SK-N-SH (cell line): ENCODE measurements at regions not wholly inside any gene's neighbourhood (a gene's known extent, or its start where the extent isn't known, plus 50 kb on each side); places are given as distances from the start of the nearest gene placed in this dataset.
A peak's percentile ranks its signal among the peaks of the same experiment; 100 is the strongest.

Experiments
- CTCF ChIA-PET: fragments of 300-600, 350-600 bp; formaldehyde crosslinking; extraction: SDS; loops from one replicate; lab custom pipeline; 2021; lab: Yijun Ruan, JAX
- POLR2A ChIA-PET: fragments of 350-600 bp; sonication (Branson Sonifier 250); formaldehyde crosslinking; extraction: SDS; loops from one replicate; lab custom pipeline; 2020; ENCODE audit warnings: antibody characterized with exemption, inconsistent platforms; lab: Yijun Ruan, JAX
- DNase-seq: peaks from one replicate; pipeline ENCODE4 v3.0.0; 2012
- H2AFZ ChIP-seq: fragments of 200-600 bp; sonication (generic); 2 replicates; pipeline ENCODE4 v1.8.1; 2016; ENCODE audit warnings: antibody characterized with exemption, mild to moderate bottlenecking, low read depth
- H3F3A ChIP-seq: fragments of 200-600 bp; sonication (generic); replicated peaks from 2 replicates; pipeline ENCODE3; 2016; ENCODE audit warnings: antibody characterized with exemption, mild to moderate bottlenecking; ENCODE audit not compliant: insufficient read depth
- H3K27ac ChIP-seq, 2 experiments: fragments of 200-500 bp in 1 of 2; fragments of 200-600 bp in 1 of 2; sonication (Bioruptor generic) in 1 of 2; sonication (generic), shearing (Covaris generic) in 1 of 2; 2 replicates each; pipeline versions ENCODE4 v1.5.1 to v1.6.1; 2014 to 2016; ENCODE audit warnings: low read depth in 2 of 2, inconsistent platforms in 1 of 2, low read length in 1 of 2, mild to moderate bottlenecking in 1 of 2, mixed read lengths in 1 of 2
- H3K27me3 ChIP-seq: fragments of 200-600 bp; sonication (generic), shearing (Covaris generic); 2 replicates; pipeline ENCODE4 v1.6.1; 2016; ENCODE audit warnings: mixed run types; ENCODE audit not compliant: insufficient read depth
- H3K36me3 ChIP-seq, 2 experiments: fragments of 200-500 bp in 1 of 2; fragments of 200-600 bp in 1 of 2; sonication (Bioruptor generic) in 1 of 2; sonication (generic) in 1 of 2; replicated peaks in 1 of 2; 2 replicates each; pipeline versions ENCODE3 to v1.5.1; 2014 to 2016; ENCODE audit warnings: low read length in 1 of 2, mild to moderate bottlenecking in 1 of 2; ENCODE audit not compliant: insufficient read depth in 2 of 2, control insufficient read depth in 1 of 2
- H3K4me1 ChIP-seq, 2 experiments: fragments of 200-500 bp in 1 of 2; fragments of 200-600 bp in 1 of 2; sonication (Bioruptor generic) in 1 of 2; sonication (generic), shearing (Covaris generic) in 1 of 2; 2 replicates each; pipeline versions ENCODE4 v1.5.1 to v1.6.1; 2014 to 2016; ENCODE audit warnings: low read depth in 1 of 2, low read length in 1 of 2, mixed run types in 1 of 2; ENCODE audit not compliant: insufficient read depth in 2 of 2, control insufficient read depth in 1 of 2
- H3K4me2 ChIP-seq: fragments of 200-600 bp; sonication (generic), shearing (Covaris generic); 2 replicates; pipeline ENCODE4 v1.6.1; 2017; ENCODE audit warnings: mixed run types
- H3K4me3 ChIP-seq, 2 experiments: fragments of 200-500 bp in 1 of 2; fragments of 200-600 bp in 1 of 2; sonication (Bioruptor generic) in 1 of 2; sonication (generic), shearing (Covaris generic) in 1 of 2; 2 replicates each; pipeline versions ENCODE4 v1.5.1 to v1.8.1; 2014 to 2016; ENCODE audit warnings: low read depth in 2 of 2, inconsistent platforms in 1 of 2, low read length in 1 of 2, mild to moderate bottlenecking in 1 of 2, mixed read lengths in 1 of 2, moderate library complexity in 1 of 2
- H3K79me2 ChIP-seq: fragments of 200-600 bp; sonication (generic); 2 replicates; pipeline ENCODE4 v1.8.1; 2017; ENCODE audit warnings: mild to moderate bottlenecking; ENCODE audit not compliant: insufficient read depth
- H3K9ac ChIP-seq: fragments of 200-600 bp; sonication (generic); 2 replicates; pipeline ENCODE4 v1.6.1; 2017; ENCODE audit warnings: mixed run types
- H3K9me2 ChIP-seq: fragments of 200-600 bp; sonication (generic); 2 replicates; pipeline ENCODE4 v1.6.1; 2017; ENCODE audit warnings: mixed run types
- H3K9me3 ChIP-seq: fragments of 200-600 bp; sonication (generic); 2 replicates; pipeline ENCODE4 v1.6.1; 2017; ENCODE audit warnings: mixed run types, mild to moderate bottlenecking, moderate library complexity
- H4K20me1 ChIP-seq: fragments of 200-600 bp; sonication (generic); 2 replicates; pipeline ENCODE4 v1.6.1; 2017; ENCODE audit warnings: mild to moderate bottlenecking, mixed run types; ENCODE audit not compliant: insufficient read depth
- NFIC ChIP-seq: IDR thresholded peaks from 2 replicates; pipeline ENCODE4 v1.4.0; 2012; ENCODE audit warnings: borderline replicate concordance
- POLR2AphosphoS5 ChIP-seq: IDR thresholded peaks from 2 replicates; pipeline ENCODE4 v1.6.1; 2012; ENCODE audit warnings: low read depth, low read length
- SIN3A ChIP-seq: IDR thresholded peaks from 2 replicates; pipeline ENCODE4 v1.6.1; 2012; ENCODE audit warnings: low read depth, mild to moderate bottlenecking, low read length, moderate library complexity, borderline replicate concordance
- SMC3 ChIP-seq: IDR thresholded peaks from 2 replicates; pipeline ENCODE4 v1.6.1; 2012; ENCODE audit warnings: low read depth, low read length, improper control_type of control experiment
- TCF12 ChIP-seq: IDR thresholded peaks from 2 replicates; pipeline ENCODE4 v1.4.0; 2012
- USF1 ChIP-seq: IDR thresholded peaks from 2 replicates; pipeline ENCODE4 v1.4.0; 2012; ENCODE audit warnings: low read depth, borderline replicate concordance
- USF2 ChIP-seq: fragments of 150-350 bp; IDR thresholded peaks from 2 replicates; pipeline ENCODE4 v1.6.1; 2017; ENCODE audit warnings: antibody characterized with exemption, low read length, low read depth, borderline replicate concordance
- WGBS: methylation state at CpG from one replicate; pipeline ENCODE4 v1.1.6; 2017; ENCODE audit warnings: low lambda C conversion rate; 5-methylcytosine and 5-hydroxymethylcytosine counted together
- TF ChIP-seq, protein P1 (sequence below): IDR thresholded peaks from 2 replicates; pipeline ENCODE4 v1.6.1; 2012; ENCODE audit warnings: mild to moderate bottlenecking, low read depth, low read length, moderate library complexity
- TF ChIP-seq, protein P2 (sequence below): IDR thresholded peaks from 2 replicates; pipeline ENCODE4 v1.4.0; 2012; ENCODE audit warnings: low read depth, borderline replicate concordance

DNA sequence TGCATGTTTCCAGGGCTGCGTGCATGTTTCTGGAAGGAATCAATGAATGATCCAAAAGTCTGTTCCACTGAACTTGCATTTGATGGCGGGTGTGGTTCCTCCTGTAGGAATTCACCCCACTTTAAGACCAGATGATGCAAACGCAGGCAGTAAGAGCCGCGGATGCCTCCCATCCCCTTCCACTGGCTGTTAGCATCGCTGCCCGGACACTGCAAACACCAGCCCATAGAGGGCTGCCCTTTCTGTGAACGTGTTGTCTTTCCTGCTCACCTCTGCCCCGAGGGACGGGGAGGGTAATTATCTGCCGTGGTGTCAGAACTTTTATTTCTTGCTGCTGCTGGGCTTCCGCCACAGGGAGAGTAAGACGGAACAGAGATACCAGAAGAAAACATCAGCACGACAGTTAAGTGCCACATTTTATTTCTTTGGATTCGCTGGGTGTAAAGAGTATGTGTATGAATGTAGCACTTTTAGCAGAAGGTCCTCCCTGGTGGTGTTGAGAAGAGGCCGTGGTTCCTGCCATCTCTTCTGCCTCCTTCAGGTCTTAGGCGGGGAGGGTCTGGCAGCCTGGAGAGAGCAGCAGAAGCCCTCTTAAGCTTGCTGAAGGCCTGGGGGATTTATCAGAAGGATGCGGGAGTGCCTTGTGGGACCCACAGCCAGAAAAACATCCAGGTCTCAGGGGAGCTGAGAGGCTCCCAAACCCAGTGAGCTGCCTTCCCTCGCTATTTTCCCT is 53.2 kb upstream of the NECTIN1 start:
- Histone ChIP-seq H3K4me1 (peaks cover 0 to 64% of the 10 kb centered on the region in 2 experiments; a peak in 2 of 4 replicates), H3K9me2 (no peaks in the 10 kb centered on the region), H3K9me3 (no peaks in the 10 kb centered on the region), H4K20me1 (no peaks in the 10 kb centered on the region), H3K27ac (peak overlapping the region in 1 of 2 experiments; percentile 77; a peak in 2 of 4 replicates), H3K27me3 (no peaks in the 10 kb centered on the region; the same call in none of the 2 replicates), H3K4me3 (no peak overlapping the region), H2AFZ (no peak overlapping the region), H3K79me2 (no peaks in the 10 kb centered on the region), H3K4me2 (no peak overlapping the region), H3K9ac (no peak overlapping the region), H3K36me3 (no peaks in the 10 kb centered on the region), H3F3A (no peaks in the 10 kb centered on the region)
- no peak for DNase-seq
- ChIA-PET POLR2A (interaction anchor here (0.9 to 4.3 kb wide), 3 partner anchors 50 to 126 kb away, joined by 3 to 87 read pairs (median 4); no protein-coding TSS in a partner anchor), CTCF (interaction anchor here (0.6 to 2.6 kb wide), 5 partner anchors 8 to 301 kb away, joined by 3 to 9 read pairs (median 3); no protein-coding TSS in a partner anchor)
- 57% methylated on average over 16 of the region's 19 CpGs for WGBS
- TF ChIP-seq SMC3 (no peak), USF2 (no peak), USF1 (no peak)
- TF ChIP-seq, protein P1, sequence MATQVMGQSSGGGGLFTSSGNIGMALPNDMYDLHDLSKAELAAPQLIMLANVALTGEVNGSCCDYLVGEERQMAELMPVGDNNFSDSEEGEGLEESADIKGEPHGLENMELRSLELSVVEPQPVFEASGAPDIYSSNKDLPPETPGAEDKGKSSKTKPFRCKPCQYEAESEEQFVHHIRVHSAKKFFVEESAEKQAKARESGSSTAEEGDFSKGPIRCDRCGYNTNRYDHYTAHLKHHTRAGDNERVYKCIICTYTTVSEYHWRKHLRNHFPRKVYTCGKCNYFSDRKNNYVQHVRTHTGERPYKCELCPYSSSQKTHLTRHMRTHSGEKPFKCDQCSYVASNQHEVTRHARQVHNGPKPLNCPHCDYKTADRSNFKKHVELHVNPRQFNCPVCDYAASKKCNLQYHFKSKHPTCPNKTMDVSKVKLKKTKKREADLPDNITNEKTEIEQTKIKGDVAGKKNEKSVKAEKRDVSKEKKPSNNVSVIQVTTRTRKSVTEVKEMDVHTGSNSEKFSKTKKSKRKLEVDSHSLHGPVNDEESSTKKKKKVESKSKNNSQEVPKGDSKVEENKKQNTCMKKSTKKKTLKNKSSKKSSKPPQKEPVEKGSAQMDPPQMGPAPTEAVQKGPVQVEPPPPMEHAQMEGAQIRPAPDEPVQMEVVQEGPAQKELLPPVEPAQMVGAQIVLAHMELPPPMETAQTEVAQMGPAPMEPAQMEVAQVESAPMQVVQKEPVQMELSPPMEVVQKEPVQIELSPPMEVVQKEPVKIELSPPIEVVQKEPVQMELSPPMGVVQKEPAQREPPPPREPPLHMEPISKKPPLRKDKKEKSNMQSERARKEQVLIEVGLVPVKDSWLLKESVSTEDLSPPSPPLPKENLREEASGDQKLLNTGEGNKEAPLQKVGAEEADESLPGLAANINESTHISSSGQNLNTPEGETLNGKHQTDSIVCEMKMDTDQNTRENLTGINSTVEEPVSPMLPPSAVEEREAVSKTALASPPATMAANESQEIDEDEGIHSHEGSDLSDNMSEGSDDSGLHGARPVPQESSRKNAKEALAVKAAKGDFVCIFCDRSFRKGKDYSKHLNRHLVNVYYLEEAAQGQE = no peak

DNA sequence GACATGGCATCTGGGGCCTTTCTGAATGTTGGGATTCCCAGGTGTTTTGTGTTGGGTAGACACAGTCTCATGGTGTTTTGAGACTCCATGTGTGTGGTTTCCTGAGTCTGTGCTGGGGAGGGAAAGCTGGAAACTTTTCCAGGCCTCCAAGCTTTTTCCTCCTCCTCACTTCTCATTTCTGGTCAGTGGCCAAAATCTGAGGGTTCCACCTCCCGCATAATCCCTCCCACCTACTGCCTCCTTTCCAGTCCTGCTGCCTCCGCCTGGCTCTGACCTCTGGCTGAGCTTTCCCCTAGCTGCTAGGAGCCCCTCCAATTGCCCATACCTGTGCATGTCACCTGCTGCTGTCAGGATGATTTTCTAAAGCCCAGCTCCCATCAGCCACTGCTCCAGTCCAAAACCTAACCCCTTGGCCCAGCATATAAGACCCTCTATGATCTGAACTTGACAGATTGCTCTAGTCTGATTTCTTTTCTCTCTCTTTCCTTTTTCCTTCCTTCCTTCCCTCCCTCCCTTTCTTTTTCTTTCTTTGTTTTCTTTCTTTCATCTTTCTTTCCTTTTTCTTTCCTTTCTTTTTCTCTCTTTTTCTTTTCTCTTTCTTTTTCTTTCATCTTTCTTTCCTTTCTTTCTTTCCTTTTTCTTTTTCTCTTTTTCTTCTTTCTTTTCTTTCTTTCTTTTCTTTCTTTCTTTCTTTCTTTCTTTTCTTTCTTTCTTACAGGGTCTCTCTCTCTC is 51.4 kb upstream of the NECTIN1 start:
- Histone ChIP-seq H3K79me2 (no peaks in the 10 kb centered on the region), H3K9me3 (no peaks in the 10 kb centered on the region), H3F3A (no peaks in the 10 kb centered on the region), H3K4me2 (no peak overlapping the region), H3K4me3 (no peak overlapping the region; a peak in 1 of 4 replicates), H2AFZ (no peak overlapping the region), H3K36me3 (no peaks in the 10 kb centered on the region), H3K9ac (no peak overlapping the region), H3K27ac (peak overlapping the region in 1 of 2 experiments; percentile 100; a peak in 2 of 4 replicates), H3K9me2 (no peaks in the 10 kb centered on the region), H4K20me1 (no peaks in the 10 kb centered on the region), H3K27me3 (no peaks in the 10 kb centered on the region; the same call in none of the 2 replicates), H3K4me1 (peaks cover 0 to 75% of the 10 kb centered on the region in 2 experiments; a peak in 2 of 4 replicates)
- TF ChIP-seq POLR2AphosphoS5 (no peak), SIN3A (no peak), TCF12 (no peak), NFIC (no peak)
- TF ChIP-seq, protein P2, sequence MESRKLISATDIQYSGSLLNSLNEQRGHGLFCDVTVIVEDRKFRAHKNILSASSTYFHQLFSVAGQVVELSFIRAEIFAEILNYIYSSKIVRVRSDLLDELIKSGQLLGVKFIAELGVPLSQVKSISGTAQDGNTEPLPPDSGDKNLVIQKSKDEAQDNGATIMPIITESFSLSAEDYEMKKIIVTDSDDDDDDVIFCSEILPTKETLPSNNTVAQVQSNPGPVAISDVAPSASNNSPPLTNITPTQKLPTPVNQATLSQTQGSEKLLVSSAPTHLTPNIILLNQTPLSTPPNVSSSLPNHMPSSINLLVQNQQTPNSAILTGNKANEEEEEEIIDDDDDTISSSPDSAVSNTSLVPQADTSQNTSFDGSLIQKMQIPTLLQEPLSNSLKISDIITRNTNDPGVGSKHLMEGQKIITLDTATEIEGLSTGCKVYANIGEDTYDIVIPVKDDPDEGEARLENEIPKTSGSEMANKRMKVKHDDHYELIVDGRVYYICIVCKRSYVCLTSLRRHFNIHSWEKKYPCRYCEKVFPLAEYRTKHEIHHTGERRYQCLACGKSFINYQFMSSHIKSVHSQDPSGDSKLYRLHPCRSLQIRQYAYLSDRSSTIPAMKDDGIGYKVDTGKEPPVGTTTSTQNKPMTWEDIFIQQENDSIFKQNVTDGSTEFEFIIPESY = no peak
- POLR2A ChIA-PET = interaction anchor here (1.4 to 4.3 kb wide), 11 partner anchors 10 to 127 kb away, joined by 4 to 87 read pairs (median 13); partner anchors contain the start of gene NECTIN1
- CTCF ChIA-PET = interaction anchor here (0.7 to 4.0 kb wide), 14 partner anchors 8 to 325 kb away, joined by 3 to 23 read pairs (median 5); partner anchors contain the start of gene NECTIN1
- DNase-seq = no peak
- WGBS = 49% methylated on average over 2 of the region's 2 CpGs
